ENCODE measurements at regions not wholly inside any gene's neighbourhood (a gene's known extent, or its start where the extent isn't known, plus 50 kb on each side); places are given as distances from the start of the nearest gene placed in this dataset.

DNA sequence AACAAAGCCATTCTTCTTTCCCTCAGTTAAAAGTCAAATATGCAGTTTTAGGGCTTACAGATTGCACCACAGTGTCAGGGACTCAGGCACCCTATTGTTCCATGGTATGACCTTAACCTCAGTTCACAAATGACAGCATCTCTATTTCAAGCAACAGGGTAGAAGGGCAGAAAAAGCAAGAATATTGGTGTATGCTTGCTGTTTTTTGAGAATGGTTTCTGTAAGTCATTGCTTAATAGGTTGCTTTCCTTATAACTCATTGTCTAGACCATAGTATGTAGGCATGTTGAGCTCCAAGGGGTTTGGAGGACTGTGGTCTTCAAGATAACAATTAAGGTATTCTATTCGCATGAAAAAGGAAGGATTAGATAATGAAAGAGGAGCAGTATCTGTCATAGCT, 183.5 kb upstream of the EDIL3 start:
- no peak for DNase-seq (ENCODE audit: insufficient read length, low spot score)
- peak; percentile 56 for FAIRE-seq
- TF ChIP-seq, protein P1, sequence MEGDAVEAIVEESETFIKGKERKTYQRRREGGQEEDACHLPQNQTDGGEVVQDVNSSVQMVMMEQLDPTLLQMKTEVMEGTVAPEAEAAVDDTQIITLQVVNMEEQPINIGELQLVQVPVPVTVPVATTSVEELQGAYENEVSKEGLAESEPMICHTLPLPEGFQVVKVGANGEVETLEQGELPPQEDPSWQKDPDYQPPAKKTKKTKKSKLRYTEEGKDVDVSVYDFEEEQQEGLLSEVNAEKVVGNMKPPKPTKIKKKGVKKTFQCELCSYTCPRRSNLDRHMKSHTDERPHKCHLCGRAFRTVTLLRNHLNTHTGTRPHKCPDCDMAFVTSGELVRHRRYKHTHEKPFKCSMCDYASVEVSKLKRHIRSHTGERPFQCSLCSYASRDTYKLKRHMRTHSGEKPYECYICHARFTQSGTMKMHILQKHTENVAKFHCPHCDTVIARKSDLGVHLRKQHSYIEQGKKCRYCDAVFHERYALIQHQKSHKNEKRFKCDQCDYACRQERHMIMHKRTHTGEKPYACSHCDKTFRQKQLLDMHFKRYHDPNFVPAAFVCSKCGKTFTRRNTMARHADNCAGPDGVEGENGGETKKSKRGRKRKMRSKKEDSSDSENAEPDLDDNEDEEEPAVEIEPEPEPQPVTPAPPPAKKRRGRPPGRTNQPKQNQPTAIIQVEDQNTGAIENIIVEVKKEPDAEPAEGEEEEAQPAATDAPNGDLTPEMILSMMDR (IDR thresholded peaks at IDR 0.05; ENCODE audit: insufficient read depth, missing control alignments) = no peak

DNA sequence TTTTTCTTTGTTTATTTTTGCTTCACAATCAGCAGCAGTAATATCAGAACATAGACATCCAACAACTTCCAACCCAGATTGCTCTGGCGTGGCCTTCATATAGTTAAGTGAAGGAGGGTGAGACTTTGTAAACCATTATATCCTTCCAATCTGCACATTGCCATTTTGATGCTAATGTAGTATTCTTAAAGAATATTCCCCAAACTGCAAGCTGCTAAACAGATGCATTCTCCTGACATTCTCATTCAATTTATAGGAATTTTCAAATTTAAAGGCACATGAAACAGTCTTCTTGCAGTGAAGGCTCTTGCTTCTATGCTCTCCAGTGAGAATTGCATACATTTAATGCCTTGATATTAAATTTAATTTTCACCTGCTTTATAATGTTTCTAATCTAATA, 181.2 kb upstream of the EDIL3 start:
- FAIRE-seq (no peak), DNase-seq (ENCODE audit: insufficient read length, low spot score) (no peak)
- TF ChIP-seq, protein P1 (IDR thresholded peaks at IDR 0.05; ENCODE audit: insufficient read depth, missing control alignments) = no peak

DNA sequence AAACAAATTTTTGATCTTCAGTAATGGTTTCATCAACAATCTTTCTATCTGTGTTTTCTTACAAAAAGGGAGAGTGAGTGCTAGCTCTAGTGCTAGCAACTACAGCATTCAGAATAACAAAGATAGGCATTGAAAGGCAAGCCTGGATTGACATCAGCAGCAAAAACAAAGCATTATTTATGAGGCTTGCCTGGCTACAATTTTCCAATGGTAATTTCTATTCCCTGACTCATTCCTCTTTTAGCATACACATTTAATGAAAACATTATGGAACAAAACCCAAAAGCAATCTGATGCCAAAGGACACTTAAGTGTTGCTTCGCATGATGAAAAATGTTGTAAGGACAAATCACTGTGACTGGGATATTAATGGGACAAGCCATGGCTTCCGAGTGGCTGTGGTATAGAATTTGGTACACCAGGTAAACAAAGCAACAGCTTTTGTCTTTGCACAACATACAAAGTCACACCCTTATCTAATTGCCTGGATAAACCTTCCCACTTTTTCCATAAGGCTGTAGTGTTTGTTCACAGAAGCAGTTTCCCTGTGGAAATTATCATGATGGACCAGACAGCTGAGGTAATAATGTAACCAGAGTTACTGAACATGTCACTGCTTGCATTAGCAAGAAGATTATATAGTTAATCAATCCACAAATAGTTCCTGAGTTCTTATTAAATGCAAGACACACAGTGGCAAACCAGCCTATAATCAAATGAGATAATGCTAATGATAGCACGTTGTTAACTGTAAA, 179.8 kb upstream of the EDIL3 start:
- DNase-seq (ENCODE audit: insufficient read length, low spot score) (no peak), FAIRE-seq (no peak)
- TF ChIP-seq, protein P1 (IDR thresholded peaks at IDR 0.05; ENCODE audit: insufficient read depth, missing control alignments) = no peak

DNA sequence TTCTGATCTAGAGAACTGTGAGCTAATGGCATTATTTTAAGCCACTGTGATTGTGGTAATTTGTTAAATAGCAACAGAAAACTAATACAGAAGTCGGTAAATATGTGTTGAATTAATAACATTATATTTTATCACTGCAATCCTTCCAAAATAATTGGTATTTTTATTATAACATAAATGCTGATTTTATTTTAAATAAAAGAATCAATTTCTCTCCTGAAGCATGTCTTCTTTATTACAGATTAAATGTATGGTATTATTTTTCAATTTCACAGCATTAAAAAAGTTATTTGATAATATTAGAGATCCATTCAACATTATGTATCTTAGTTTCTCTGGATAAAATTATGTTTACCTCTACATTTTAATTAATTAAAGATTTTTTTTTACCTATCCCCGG, 165.5 kb upstream of the EDIL3 start:
- TF ChIP-seq, protein P1 (IDR thresholded peaks at IDR 0.05; ENCODE audit: insufficient read depth, missing control alignments) = no peak
- FAIRE-seq = no peak
- DNase-seq (ENCODE audit: insufficient read length, low spot score) = no peak

DNA sequence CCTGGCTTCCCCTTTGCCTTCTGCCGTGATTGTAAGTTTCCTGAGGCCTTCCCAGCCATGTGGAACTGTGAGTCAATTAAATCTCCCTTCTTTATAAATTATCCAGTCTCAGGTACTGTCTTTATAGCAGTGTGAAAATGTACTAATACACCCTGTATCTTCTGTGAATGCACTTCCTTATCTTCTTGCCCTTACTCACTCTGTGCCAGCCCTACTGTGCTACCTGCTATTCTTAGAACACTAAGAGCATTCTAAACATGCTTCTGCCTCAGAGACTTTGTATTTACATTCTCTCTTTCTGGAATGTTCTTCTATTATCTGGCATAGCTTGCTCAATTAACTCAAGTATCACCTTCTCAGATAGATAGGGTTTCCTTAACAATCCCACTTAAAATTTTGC, 164.4 kb upstream of the EDIL3 start:
- DNase-seq (ENCODE audit: insufficient read length, low spot score) (no peak), FAIRE-seq (no peak)
- TF ChIP-seq, protein P1 (IDR thresholded peaks at IDR 0.05; ENCODE audit: insufficient read depth, missing control alignments) = no peak

DNA sequence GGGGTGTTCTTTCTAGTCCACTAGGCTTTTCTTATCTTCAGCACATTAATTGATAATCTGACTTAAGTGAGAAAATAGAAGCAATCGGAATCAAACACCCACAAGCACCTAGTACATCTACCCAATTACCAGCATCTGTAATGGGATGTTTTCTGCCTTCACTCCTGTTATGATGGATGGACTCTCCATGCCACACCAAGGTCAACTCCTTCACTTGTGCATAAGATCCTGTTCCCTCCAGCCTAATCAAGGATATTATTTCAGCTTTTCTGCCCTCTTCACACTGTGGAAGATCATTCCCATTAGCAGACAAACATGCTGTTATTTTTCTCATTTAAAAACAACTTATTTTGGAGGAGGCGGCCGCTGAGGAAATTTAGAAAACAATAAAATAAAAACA, 162.0 kb upstream of the EDIL3 start:
- no peak for FAIRE-seq
- DNase-seq (ENCODE audit: insufficient read length, low spot score) = no peak
- TF ChIP-seq, protein P1 (IDR thresholded peaks at IDR 0.05; ENCODE audit: insufficient read depth, missing control alignments) = no peak

DNA sequence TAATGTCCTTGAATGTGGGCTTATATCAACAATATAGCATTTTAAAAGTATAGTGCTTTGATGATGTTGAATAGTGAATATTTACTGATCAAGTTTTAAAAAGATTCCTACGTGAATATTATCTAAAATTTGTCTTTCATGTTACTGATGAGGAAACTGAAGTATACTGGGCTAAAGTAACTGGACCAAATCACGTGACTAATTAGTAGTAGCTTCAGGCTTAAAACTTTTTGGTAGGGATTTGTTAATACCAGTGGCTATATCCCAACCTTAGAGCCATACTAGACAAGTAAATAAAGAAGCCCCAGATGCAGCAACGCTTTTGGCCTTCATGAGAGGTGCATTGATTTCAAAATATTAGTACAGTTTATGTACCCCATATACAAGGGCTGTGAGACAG, 152.1 kb upstream of the EDIL3 start:
- FAIRE-seq = no peak
- DNase-seq (ENCODE audit: insufficient read length, low spot score) = no peak
- TF ChIP-seq, protein P1 (IDR thresholded peaks at IDR 0.05; ENCODE audit: insufficient read depth, missing control alignments) = no peak
